GM18502 (cell line): ENCODE measurements at regions not wholly inside any gene's neighbourhood (a gene's known extent, or its start where the extent isn't known, plus 50 kb on each side); places are given as distances from the start of the nearest gene placed in this dataset.

Source experiments
- ATAC-seq: cut with Tn5 transposase; IDR thresholded peaks from one replicate; pipeline ENCODE4 v1.9.1; 2021; ENCODE audit warnings: mild to moderate bottlenecking; ENCODE audit not compliant: unreplicated experiment, poor library complexity

DNA sequence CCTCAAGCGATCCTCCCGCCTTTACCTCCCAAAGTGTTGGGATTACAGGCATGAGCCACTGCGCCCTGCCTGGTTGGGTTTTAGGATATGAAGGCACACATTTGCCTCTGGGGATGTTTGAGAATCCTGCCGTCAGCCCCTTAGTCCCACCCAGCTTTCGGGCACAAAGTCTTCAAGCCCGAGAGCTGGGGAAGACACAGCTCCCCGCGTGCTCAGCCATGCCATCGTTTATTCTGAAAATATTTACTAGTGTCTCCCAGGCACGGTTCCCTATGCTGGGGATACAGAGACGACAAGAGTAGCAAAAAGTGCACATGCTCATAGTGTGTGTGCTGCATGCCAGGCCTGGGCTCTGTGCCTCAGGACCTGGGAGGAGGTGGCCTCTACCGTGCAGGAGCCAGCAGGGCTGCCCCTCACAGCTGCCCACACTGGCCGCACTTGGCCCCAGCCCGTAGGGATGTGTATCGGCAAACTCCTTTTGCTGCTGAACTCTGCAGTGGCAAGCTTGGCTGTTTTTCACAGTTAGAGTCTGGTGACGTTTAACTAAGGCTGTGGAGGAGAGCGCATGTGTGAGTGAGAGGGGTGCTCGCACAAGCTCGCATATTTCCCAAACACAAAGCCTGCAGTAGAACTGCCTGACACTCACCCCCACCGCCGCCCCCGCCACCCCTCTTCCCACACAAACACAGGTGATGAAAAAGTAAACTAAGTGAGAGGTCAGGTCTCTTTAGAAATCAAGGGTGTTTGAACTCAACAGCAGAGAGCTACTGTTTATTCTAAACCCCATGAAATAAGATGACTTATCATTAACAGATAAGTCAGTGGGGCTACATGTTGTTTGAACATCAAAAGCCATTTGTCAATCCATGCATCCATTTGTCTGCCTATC is 266.4 kb downstream of the MRTFB start:
- ATAC-seq = no peak

DNA sequence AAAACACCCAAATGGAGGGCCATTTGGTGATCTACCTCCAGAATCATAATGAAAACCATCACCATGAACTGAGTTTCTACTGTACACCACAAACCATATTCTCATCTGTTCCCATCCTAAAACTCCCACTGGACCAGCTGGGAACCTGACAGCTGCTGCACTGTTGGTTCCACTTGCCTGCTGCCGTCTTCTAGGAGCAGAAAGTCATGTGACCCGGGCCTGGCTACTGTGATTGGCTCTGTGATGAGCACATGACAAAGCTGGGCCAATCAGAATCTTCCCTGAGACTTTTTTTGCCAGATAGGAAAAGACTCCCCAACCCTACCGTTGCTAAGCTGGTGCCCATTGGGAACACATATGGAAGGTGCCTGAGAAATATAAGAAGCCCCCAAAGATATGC is 264.2 kb downstream of the MRTFB start:
- ATAC-seq = no peak

DNA sequence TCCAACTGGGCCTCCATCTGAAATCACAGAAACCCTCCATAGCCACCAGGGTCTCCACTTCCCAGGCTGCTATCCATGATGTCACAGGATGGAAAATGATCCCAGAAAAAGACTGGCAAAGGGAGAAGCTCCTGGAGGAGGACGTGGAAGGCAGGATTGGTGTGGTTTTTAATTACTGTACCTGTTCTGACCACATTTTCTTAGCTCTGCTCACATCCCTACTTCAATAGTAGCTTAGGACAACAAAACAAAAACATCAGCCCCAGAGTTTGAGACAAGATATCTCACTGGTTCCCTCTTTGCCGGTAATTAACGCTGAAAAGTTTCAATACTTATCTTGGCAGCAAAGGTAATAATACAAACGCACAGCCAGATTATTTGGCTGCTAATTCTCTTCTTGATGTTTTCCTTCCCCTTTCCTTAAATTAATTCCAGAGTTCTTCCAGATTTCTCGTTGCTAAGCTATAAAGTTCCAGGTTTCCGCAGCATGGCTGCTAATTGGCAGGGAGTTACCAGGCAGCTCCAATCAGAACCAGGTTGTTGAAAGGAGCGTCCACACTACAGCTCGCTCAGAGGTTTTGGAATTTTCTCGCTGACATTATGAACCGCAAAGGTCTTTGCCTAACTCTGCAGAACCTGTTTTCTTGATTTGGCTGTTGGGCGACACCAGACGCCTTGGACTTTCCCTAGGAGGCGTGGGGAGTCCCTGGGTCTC is 263.4 kb downstream of the MRTFB start:
- ATAC-seq = no peak

- ATAC-seq = no peak
Measured at GRCh38 chr16:14333361-14333760, 262.2 kb downstream of the MRTFB start.

- no peak for ATAC-seq
Measured at GRCh38 chr16:14331020-14331419, 259.9 kb downstream of the MRTFB start.

DNA sequence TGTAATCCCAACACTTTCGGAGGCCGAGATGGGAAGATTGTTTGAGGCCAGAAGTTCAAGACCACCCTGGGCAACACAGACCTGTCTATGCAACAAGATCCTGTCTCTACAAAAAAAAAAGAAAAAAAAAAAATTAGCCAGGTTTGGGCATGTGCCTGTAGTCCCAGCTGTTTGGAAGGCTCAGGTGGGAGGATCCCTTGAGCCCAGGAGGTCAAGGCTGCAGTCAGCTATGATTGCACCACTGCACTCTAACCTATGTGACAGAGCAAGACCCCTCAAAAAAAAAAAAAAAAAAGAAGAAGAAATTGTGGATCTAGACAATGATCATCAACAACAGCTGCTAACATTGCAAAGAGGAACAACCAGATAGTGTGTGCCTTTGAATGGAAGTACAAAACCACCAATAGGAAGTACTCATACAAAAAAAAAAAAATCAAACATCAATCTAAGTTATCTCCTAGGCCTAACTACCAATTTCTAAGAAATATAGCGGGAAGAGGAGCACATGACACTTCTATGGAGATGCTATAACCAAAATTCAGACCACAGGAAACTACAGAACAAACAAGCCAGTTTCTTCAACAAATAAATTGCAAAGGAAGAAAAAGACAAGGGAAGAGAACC is 258.7 kb downstream of the MRTFB start:
- no peak for ATAC-seq

GRCh38 chr16:14325502-14326401 is 254.6 kb downstream of the MRTFB start:
- no peak for ATAC-seq

DNA sequence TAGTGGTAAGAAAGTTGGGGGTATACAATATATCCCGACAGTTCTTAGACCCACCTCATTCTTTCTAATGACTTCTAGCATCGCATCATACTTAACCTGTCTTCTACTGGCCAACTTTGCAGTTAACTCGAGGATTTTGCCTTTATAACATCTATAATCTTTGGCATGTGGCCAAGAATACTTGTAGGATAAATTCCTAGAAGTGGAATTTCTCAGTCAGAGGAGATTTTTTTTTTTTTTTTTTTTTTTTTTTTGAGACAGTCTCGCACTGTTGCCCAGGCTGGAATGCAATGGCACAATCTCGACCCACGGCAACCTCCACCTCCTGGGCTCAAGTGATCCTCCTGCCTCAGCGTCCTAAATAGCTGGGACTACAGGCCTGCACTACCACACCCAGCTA is 253.5 kb downstream of the MRTFB start:
- no peak for ATAC-seq

DNA sequence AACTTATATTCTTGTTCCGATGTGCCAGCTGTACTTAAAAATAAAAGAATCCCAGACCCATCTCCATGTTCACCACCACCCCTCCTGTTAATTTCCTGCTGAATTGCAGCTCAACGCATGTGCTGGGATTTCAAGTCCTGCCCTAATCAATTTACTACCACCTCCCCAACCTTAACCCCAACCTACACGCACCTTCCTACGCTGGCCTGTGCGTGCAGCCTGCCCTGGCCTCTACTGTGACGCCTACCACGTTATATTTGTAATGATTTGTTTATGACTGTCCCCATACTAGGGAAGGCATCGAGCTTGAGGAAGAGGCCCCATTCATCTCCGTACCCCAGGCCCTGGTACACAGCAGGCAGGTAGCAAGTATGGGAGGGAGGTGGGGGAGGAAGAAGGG is 251.1 kb downstream of the MRTFB start:
- ATAC-seq = no peak

GRCh38 chr16:14321542-14321941 is 250.4 kb downstream of the MRTFB start:
- ATAC-seq = no peak

DNA sequence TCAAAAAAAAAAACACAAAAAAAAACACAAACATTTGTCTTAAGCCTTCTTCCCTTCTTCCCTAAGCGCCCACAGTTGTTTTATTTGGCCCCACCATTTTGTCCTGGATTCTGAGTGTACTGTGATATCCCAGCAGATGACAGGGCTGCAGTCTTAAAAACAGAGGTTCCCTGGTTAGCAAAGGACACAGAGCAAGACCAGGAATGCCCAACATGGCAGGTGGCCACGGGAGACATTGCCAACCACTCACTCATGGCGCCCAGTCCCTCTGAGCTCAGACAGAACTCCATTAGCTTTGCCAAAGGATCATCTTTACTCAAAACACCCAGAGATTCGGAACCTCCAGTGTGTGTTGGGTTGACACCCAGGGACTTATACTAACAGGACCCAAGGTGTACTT is 249.3 kb downstream of the MRTFB start:
- no peak for ATAC-seq
